ENCODE measurements at regions not wholly inside any gene's neighbourhood (a gene's known extent, or its start where the extent isn't known, plus 50 kb on each side); places are given as distances from the start of the nearest gene placed in this dataset.

DNA sequence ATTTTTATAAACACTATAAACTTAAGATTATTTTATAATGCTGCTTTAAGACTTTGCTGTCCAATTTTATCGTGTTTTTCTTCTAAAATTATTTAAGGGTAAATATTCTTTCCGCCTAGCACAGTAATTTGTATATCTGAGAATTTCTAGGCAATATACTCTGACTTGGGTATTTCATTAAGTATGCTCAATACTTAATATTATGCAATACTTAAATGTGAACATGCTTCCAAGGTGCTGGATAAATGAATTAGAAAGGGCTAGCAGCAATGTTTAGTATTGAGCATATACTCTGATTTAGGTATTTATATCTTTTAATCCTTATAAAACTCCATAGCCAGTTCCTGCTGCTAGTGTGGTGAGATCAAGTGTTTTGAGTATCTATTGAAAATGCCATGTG lies 60.3 kb upstream of the ANO3 start:
- TF ChIP-seq, protein P1, sequence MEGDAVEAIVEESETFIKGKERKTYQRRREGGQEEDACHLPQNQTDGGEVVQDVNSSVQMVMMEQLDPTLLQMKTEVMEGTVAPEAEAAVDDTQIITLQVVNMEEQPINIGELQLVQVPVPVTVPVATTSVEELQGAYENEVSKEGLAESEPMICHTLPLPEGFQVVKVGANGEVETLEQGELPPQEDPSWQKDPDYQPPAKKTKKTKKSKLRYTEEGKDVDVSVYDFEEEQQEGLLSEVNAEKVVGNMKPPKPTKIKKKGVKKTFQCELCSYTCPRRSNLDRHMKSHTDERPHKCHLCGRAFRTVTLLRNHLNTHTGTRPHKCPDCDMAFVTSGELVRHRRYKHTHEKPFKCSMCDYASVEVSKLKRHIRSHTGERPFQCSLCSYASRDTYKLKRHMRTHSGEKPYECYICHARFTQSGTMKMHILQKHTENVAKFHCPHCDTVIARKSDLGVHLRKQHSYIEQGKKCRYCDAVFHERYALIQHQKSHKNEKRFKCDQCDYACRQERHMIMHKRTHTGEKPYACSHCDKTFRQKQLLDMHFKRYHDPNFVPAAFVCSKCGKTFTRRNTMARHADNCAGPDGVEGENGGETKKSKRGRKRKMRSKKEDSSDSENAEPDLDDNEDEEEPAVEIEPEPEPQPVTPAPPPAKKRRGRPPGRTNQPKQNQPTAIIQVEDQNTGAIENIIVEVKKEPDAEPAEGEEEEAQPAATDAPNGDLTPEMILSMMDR (IDR thresholded peaks at IDR 0.05), result no peak
- TF ChIP-seq POLR2A (IDR thresholded peaks at IDR 0.05), result no peak

Data from adrenal gland (tissue), 5 donors.